HT1080 (cell line): ENCODE measurements at regions not wholly inside any gene's neighbourhood (a gene's known extent, or its start where the extent isn't known, plus 50 kb on each side); places are given as distances from the start of the nearest gene placed in this dataset.

ENCODE experiments used
- DNase-seq: peaks from one replicate; pipeline ENCODE4 v3.0.0-alpha.2; 2015; ENCODE audit warnings: low read depth

DNA sequence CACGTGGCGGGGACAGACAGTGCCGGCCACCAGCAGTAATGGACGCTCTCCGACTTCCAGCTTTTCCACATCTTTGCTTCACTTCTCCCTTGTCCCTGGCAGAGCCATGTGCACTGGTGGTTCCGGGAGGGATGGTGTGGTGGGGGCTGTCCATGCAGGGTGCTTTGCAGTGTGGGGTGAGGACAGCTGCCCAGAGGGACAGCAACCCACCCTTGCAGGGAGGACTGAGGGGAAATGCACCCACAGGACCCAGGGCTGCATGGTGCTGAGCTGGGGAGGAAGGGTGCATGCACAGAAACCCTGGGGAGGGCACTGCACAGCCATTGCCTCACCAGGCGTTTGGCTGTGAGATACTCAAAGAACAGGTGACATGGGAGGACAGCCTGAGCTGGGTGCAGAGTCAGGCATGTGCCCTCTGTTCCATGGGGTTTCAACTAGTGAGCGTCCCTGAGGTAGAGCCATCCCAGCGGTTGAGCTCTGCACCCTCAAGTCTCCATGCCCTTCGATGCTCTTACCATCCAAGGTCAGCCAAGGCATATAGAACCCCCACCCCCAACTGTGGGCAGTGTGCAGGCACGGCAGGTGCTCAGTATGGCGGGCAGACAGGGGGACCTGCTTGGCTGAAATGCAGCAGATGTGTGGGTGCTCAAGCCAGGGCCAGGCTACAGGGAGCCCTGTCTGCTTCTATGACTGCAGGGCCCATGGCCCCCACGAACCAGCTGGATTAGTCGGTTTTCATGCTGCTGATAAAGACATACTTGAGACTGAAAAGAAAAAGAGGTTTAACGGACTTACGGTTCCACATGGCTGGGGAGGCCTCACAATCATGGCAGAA is 239.7 kb downstream of the TTLL2 start:
- no peak for DNase-seq

DNA sequence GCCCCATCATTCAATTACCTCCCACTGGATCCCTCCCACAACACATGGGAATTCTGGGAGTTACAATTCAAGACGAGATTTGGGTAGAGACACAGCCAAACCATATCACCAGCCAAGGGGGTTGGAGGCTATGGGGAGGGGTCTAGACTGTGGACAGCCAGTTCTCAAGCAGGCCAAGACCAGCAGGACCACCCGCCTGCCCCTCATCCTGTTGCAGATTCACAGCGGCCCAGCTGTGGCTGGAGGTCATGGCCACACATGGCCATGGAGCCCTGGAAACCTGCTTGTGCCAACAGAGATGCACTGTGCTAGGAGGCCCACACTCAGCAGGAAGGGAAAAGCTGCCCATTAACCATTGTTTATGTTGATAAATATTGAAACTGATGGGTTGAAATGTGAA is 240.5 kb downstream of the TTLL2 start:
- no peak for DNase-seq

DNA sequence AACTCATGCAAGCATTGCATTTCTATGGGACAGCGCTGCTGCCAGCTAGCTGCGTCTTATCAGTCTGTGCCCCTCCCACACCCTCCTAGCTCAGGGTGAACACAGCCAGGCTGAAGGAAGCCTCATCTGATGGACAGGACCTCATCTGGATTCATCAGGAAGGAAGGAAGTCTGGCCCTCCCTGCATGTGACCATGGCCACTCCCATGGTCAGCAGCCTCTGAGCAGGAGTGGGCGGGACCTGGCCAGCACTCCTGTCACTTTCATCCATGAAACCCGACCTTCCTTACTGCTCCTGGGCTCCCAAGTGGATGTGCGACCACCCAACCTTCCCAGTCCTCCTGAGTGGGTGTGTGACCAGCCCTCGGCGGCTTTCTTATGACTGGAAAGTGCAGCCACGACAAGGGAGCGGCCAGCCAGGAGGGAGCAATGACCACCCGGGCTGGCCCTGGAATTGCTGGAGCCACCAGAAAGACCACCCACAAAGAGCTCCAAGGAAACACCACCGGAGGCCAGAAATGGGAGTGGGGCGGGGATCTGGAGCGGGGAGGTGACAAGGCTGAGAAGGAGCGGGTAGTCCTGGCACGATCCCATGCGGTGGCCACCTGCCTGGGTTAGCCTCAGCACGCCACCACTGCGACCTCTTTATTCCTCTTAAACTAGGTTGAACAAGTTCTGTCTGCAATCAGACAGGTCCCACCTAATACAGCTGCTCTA is 241.2 kb downstream of the TTLL2 start:
- peak; percentile 28 for DNase-seq

DNA sequence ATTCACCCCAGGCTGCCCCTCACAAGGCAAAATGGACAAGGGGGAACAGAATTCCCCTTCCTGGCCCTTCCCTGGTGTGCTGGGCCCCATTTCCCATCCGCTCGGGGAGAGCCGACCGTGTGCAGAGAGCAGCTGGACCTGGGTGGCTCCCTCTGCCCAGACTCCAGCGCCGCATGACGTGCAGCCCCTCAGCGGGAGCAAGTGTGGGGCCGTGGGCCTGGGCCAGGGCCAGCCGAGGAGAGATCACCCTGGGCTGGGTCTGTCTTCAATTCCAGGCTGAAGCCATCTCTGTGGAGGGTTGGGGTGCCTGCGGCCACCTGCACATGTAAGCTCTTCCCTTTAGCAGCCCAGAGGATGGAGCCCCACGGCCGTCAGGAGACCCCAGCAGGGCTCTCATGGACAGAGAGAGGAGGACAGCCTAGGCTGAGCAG is 241.8 kb downstream of the TTLL2 start:
- DNase-seq = no peak

DNA sequence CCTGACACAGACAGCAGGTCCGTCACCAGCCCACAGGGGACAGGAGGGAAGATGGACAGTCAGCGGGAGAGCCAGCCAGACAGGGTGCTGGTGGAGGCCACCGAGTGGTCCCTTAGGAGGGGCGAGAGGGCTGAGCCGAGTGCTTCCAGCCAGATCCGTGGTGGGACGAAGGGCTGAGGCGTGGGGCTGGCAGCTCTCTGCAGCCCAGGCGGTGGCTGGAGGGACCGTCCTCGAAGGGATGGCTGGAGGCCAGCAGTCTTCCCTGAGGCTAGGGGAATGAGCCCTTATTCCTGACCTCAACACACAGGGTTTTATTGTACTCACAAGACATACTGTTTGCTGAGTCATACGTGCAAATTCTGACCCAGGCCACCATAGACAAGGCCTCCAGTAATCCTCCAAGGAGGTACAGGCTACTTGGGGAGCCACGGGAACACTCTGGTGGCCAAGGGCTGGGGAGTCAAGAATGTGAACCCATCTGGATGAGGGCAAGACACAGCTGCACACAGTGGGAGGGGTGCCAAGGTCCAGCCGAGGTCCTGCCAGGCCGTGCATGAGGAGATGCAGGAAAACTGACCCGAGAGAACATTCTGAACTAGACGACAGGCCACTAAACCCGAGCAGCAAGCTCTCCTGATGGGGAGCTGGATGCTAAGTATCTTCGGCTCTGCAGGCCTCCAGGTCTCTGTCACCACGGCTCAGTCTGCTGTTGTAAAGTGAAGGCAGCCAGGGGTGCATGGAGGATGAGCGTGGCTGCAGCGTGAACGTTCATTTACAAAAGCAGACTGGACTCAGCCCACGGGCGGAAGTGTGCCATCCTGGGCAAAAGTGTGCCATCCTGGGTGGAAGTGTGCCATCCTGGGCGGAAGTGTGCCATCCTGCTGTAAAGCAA is 242.5 kb downstream of the TTLL2 start:
- peak; percentile 60 for DNase-seq

DNA sequence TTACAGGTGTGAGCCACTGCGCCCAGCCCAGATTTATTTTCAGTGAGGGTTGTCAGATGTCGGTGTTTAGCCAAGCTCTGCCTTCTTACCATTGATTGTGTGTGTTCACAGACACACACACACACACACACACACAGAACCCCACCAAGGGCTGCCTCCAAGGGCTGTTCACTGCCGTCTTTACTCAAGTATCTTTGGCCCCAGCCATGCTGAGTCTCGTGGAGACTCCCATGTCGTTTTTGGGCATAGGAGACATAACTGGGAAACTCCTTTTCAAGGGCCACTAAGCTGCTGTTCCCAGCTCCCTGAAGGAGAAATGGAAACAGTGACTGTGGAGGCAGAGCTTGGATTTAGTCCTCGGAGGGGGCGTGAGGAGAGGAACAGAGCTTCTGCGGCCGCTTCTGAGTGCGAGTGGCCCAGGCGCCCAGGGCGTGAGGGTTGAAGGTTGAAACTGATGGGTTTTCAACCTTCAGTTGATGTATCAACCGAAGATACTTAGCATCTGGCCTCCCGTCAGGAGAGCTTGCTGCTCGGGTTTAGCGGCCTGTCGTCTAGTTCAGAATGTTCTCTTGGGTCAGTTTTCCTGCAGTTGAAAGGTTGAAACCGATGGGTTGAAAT is 243.6 kb downstream of the TTLL2 start:
- DNase-seq = no peak

DNA sequence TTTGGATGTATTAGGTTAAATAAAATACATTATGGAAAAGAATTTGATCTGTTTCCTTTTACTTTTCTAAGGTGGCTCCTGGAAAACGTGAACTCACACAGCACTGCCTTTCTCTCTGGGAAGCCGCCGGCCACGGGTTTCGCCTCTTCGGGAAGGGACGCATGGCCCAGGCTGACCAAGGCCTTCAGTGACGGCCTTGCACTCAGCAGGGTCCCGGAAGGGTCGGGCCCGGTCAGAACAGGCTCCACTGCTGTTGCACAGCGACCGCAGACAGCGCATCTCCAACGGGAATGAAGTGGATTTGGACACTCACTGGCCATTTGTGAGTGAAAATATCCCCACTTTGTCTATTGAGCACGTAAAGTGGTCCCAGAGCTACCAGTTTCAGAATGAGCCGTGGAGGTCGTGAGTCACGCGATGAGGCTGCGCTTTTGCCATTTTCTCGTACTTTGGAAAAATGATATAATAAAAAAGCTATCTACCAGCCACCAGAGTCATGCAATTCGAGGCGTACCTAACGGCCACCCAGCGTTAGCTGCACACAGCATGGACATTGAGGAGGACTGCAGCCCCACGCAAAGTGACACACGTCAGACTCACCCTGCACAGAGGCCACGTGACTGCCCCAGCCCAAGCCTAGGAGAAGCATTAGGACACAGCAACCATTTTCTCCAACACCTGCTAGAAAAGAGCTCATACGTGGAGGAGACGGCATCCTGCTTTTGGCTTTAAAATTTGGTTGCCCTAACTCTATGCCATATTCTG is 244.3 kb downstream of the TTLL2 start:
- no peak for DNase-seq

DNA sequence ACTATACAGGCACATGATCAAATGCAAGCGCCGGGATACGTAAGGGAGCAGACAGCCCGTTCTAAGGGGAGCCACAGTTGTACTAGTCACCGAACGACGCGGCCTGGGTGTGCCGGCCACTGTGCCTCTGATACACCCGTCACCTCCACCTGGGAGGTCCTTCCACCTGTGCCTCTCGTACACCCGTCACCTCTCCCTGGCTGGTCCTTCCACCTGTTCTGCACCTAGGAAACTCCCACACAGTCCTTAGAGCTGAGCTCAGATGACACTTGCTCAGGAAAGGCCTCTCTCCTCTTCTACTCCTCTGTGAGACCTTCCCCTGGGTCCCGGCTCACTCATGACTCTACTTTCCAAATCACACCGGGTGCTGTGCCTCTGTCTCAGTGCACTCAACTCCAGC is 245.0 kb downstream of the TTLL2 start:
- DNase-seq = no peak

DNA sequence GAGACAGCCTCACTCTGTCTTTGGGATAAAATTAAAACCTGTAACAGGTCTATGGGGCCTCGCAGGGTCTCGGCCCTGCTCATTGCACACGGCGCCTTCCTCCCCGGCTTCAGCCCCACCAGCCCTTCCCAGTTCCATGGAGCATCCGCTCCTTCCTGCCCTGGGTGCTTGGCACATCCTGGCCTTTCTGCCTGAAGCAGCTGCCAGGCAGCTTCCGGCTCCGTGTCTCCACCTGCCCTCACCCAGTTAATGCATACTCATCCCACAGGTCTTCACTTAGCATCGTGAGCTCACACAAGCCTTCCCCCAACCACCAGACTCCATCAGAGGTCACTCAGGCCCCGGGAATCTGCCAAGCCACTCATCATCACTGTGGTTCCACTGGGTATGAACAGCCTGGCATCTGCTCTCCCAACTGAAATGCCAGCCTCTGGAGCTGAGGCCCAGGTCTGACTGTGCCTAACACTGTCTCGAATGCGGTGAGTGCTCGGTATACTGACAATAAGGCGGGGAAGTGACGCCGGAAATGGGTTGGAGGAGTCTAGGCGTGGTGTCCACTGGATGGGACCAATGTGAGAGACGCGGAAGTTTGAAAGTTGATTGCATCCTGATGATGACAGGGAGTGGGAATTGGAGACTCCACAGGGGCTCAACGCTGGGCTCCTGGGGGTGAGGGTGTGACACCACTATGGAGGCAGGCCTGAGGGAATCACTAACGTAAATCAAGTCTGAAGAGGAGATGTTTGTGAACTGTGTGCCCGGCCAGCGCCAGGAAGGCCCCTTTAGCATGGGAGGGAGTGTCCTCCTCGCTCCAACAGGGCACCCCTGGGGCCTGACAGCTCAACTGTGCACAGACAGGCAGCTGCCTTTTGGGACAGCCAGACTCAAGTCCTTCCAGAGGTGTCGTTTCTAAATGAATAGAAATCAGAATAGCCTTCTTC is 245.8 kb downstream of the TTLL2 start:
- DNase-seq = no peak

DNA sequence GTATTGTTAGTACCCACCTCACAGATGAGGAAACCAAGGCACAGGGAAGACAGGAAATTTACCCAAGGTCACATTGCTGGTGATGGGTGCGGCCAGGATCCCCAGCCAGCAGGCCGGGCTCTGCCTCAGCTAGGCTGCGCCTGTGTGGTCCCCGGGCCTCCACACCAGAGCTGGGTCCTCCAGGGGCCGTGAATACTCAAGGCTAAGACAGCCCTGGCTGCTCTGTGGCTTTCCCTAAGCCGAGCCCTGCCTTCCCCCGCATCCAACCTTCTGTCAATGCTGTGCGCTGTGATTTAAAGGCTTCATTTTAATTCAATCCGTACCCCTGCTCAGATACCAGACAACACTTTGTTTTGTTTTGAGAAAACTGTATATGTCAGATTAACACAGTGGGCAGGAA is 246.7 kb downstream of the TTLL2 start:
- DNase-seq = no peak

DNA sequence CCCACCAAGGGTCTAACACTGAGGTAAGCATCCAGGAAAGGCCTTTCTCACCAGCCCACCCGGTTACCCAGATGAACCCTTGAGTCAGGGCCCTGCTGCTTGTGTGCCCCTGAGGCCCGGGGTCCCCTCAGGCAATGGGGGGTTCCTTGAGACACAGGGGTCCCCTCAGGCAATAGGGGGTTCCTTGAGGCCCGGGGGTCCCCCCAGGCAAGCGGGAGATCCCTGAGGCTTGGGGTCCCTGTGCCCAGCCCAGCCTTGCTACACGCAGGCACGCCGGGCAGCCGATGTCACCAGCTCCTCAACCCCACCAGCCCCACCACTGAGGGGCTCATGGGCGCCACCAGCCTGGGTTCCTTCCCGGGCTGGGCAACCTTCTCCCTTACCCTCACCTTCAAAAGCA is 247.2 kb downstream of the TTLL2 start:
- no peak for DNase-seq

DNA sequence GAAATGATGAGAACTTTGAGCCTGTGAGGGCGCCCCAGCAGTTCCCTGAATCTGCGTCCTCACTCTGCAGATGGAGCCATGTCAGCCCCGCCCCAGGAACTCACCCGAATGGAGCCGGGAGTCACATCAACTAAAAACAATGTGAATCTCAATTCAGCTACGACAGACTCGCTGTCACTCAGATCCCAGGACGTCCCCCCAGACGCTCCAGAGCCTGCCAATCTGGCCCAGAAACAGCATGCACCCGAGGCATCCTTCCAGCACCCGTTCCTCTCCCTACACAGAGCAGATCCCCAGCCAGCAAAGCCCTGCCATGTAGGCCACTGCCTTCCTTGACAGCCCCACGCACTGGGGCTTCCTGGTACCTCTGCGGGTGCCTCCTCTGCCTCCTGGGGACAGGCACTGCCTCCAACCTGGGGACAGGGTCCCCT is 248.0 kb downstream of the TTLL2 start:
- no peak for DNase-seq

DNA sequence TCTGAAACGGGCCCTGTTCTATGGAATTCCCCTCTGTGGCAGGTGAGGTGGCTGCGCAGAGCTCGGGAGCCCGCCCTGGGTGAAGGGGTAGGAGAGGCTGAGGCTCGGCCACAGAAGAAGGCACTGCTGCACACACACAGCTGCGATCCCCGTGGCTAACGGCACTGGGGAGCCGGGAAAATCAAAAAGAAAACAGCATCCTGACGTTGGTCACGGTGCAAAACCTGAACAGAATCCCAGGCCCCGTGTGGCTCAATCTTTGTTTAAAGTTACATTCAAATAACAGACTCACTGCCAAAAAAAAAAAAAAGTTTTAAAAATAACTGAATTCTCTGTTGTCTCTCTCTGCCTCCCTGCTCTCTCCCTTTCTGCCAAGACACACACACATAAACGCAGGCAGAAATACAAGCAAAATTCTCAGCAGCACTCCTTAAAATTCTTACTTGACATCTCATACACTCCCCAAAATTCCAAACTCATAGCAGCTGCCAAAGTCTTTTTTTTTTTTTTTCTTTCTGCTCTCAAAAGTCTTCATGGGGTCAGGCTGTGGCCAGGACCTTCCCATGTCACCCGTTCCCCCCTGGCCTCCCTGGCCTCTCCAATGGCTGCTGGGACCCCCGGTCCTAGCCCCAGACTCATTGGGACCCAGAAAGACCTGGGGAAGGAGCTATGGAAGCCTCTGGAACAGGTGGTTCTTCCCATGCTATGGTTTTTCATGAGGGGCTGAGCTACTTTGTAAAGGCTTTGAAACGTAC is 248.8 kb downstream of the TTLL2 start:
- no peak for DNase-seq

DNA sequence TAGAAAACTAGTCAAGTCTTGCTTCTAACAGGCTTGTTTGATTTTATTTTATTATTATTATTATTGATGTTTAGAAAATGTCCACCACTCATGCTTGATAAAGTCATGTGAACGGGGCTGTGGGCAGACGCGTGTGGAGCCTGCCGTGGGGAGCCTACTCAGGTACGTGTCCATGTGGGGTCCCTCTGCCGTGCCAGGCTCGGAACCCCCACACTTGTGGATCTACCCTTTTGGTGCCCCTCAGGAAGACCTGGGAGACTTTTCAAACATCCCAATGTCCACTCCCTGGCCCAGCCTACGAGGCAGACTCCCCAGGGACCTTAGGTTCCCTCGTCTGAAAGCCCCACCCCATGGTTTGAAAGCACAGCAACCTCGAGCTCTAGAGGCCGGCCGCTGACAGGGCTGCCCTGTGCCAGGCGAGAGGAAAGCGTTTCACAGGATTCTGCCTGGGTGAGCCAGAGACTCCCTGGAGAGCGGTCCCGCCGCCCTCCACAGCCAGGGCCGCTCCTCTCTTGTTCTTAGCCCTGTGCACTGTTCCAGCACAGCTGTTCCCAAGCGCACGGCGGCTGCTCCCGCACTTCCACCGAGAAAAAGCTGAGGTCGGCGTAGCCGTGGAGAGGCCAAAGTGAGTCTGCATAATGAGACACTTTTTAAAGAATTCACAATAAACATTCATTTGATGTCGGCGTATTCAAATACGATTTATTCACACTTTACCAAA is 249.7 kb downstream of the TTLL2 start:
- DNase-seq = no peak

DNA sequence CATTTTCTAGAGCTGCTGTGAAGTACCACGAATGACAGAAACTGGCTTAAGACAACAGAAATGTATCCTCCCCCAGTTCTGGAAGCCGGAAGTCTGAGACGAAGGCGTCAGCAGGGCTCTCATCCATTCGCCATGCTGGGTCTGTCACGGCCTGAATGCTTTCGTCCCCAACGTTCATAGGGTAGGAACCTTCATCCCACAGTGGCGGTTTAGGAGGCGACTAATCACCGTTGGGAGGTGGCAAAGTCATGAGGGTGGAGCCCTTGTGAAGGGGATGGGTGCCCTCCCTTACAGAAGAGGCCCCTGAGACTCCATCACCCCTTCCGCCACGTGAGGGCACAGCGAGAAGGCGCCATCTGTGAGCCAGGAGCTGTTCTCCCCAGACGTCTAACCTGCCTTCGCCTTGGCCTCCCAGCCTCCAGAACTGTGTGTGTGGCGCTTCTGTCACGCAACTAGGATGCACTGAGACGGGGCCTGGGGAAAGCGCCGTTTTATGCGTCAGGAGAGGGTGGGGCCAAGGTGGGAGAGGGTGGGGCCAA is 250.3 kb downstream of the TTLL2 start:
- no peak for DNase-seq

DNA sequence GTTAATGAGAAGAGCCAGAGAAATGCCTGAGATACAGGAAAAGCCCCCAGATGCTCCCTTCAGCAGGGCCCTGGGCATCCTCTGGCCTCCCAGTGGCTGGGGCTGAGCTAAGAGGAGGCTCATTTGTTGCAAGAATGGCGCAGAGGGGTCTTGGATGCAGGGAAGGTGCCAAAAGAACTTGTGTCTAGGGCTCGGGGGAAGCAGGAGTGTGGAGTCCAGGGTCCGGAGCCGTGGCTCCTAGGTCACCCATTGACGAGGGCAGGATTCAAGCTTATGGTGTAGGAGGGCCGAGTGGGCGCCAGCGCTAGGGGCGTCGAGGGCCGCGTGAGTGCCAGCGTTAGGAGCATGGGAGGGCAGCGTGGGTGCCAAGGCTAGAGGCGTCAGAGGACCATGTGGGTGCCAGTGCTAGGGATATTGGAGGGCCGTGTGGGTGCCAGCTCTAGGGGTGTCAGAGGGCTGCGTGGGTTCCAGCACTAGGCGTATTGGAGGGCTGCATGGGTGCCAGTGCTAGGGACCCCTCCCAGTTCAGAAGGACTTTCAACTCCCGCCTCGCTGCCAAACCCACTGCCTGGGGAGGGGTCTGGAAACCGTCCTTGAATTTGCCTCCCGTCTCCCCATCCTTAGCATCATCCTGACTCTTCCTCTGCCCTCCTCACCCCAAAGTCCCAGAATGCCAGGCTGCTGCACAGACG is 250.5 kb upstream of the AFDN start:
- DNase-seq = no peak

DNA sequence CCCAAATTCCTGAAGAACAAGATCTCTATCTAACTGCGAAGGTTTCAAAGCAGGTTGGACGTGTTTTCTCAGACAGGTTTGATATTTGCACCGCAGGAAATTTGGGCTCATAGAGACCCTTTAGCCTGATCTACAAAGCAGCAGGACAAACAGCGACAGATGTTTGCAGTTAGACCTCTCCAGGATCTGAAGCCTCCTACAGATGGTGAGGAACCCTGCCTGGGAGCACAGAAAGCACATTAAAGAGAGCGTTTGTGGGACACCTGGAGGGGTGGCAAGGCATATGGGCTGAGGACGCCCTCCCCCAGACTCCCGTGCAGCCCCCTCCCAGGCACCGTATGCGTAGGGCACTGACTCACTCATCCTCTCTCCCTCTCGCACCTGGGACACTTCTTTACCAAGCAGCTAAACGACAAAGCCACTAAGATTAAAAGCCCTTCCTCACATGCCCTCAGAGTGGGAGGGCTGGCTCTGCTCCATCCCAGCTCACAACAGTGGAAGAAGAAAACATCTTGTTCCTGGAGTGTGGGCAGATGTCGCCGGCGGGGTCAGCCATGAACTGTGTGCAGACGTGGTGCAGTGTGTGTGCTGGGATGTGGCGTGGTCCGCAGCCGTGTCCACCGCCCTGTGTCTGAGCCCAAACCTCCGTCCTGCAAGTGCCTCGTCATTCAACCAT is 249.7 kb upstream of the AFDN start:
- DNase-seq = no peak
